ENCODE measurements at regions not wholly inside any gene's neighbourhood (a gene's known extent, or its start where the extent isn't known, plus 50 kb on each side); places are given as distances from the start of the nearest gene placed in this dataset.
A peak's percentile ranks its signal among the peaks of the same experiment; 100 is the strongest.

GRCh38 chr3:178082326-178082906 lies 453.8 kb upstream of the KCNMB2 start:
- H3K27me3 ChIP-seq, result no peaks in the 10 kb centered on the region
- no peaks in the 10 kb centered on the region for H3K9me3 ChIP-seq
- TF ChIP-seq POLR2A (IDR thresholded peaks at IDR 0.05) (no peak), CTCF (IDR thresholded peaks at IDR 0.05) (no peak)
- intact Hi-C loops (cut with DNase I; ENCODE audit: low total_unique reads), result no loop called here
- no peaks in the 10 kb centered on the region for H3K36me3 ChIP-seq (ENCODE audit: low read depth, missing control alignments)
- H3K27ac ChIP-seq, result no peak overlapping the region
- no peak for DNase-seq
- H3K4me3 ChIP-seq, result no peak overlapping the region
- peaks cover 20% of the 10 kb centered on the region for H3K4me1 ChIP-seq
- WGBS, 2 donors, result 84 to 92% methylated on average over 4 of the region's 4 CpGs

- no peaks in the 10 kb centered on the region for H3K36me3 ChIP-seq (ENCODE audit: low read depth, missing control alignments)
- intact Hi-C loops (cut with DNase I; ENCODE audit: low total_unique reads), result no loop called here
- H3K27ac ChIP-seq, result peak overlapping the region in 1 of 2 donors; percentile 12
Measured at GRCh38 chr3:178083906-178084866, 452.1 kb upstream of the KCNMB2 start.

GRCh38 chr3:178084938-178085816 lies 451.1 kb upstream of the KCNMB2 start:
- peak; percentile 80 for DNase-seq
- Histone ChIP-seq H3K27ac (peak overlapping the region in 1 of 2 donors; percentile 39), H3K4me3 (no peak overlapping the region), H3K27me3 (no peaks in the 10 kb centered on the region), H3K4me1 (peaks cover 20% of the 10 kb centered on the region), H3K9me3 (no peaks in the 10 kb centered on the region), H3K36me3 (ENCODE audit: low read depth, missing control alignments) (no peaks in the 10 kb centered on the region)
- intact Hi-C loops (cut with DNase I; ENCODE audit: low total_unique reads), result no loop called here
- TF ChIP-seq POLR2A (IDR thresholded peaks at IDR 0.05) (no peak), CTCF (IDR thresholded peaks at IDR 0.05) (no peak)
- 31 to 34% methylated on average over 6 of the region's 6 CpGs for WGBS, 2 donors

More at GRCh38 chr3:178083906-178084866, 452.1 kb upstream of the KCNMB2 start:
- 39 to 49% methylated on average over 6 of the region's 6 CpGs for WGBS, 2 donors
- Histone ChIP-seq H3K27me3 (no peaks in the 10 kb centered on the region), H3K4me3 (no peak overlapping the region), H3K4me1 (peaks cover 20% of the 10 kb centered on the region), H3K9me3 (no peaks in the 10 kb centered on the region)
- peak; percentile 14 to 65 (median 47) for TF ChIP-seq CTCF (IDR thresholded peaks at IDR 0.05)
- TF ChIP-seq POLR2A (IDR thresholded peaks at IDR 0.05), result no peak
- no peak for DNase-seq

- peak overlapping the region in 1 of 2 donors; percentile 39 for H3K27ac ChIP-seq
- H3K27me3 ChIP-seq, result no peaks in the 10 kb centered on the region
- no peak for TF ChIP-seq POLR2A (IDR thresholded peaks at IDR 0.05)
- no peak for TF ChIP-seq CTCF (IDR thresholded peaks at IDR 0.05)
- intact Hi-C loops (cut with DNase I; ENCODE audit: low total_unique reads), result no loop called here
- no peak overlapping the region for H3K4me3 ChIP-seq
- no peak for DNase-seq
- H3K4me1 ChIP-seq, result peaks cover 20% of the 10 kb centered on the region
- no peaks in the 10 kb centered on the region for H3K9me3 ChIP-seq
- no peaks in the 10 kb centered on the region for H3K36me3 ChIP-seq (ENCODE audit: low read depth, missing control alignments)
Measured at GRCh38 chr3:178085817-178086123, 450.5 kb upstream of the KCNMB2 start.

Data from testis (tissue), 2 donors.